Hindlimb muscle (tissue), 1 donor: ENCODE measurements at regions not wholly inside any gene's neighbourhood (a gene's known extent, or its start where the extent isn't known, plus 50 kb on each side); places are given as distances from the start of the nearest gene placed in this dataset.
"Not testable (repeated sequence)": the region's sequence is repeated elsewhere in the genome, so short reads cannot be mapped to it uniquely, and the experiment has no call there.

ENCODE experiments used
- DNase-seq: peaks from one replicate; pipeline ENCODE4 v3.0.0-alpha.2; 2013

- DNase-seq: no peak
These were observed 580.4 kb downstream of the ANKRD50 start for GRCh38 chr4:124132161-124132560.

DNA sequence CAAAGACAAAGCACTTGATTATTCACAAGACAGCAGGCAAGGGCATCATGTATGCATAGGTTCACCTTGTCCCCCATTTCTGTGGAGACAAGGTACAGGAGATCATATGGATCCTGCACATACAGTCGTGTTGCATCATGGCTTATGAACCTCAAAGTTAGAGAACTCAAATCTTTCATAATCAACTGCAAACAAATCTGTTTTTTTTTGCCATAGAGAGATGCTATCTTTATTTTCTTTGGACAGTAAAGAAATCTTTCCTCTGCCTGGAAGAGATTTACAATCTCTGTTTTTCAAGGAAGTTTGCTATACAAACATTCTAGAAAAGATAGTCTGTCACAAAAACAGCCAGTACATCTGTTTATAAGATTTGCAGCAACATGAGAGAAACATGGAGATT, 578.8 kb downstream of the ANKRD50 start:
- no peak for DNase-seq

DNA sequence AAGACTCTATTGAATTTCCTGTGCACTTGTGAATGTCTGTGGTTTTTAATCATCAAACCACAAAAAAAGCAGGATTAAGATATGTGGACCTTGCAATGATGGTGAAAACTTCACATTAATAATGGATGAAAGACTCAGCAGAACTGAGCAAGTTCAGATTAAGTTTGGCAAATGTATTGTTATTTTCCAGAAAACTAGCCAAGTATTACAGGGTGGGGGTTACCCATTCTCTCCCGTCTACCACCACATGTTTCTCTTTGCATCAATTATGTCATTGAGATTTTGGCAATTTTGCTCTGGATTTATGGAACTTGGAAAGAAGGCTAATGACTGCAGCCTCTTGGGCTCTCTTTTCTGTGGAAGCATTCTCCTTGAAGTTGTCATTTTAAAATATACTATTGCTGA, 577.1 kb downstream of the ANKRD50 start:
- DNase-seq: peak; percentile 69

- no peak for DNase-seq
These were observed 573.5 kb downstream of the ANKRD50 start for GRCh38 chr4:124139044-124139443.

DNA sequence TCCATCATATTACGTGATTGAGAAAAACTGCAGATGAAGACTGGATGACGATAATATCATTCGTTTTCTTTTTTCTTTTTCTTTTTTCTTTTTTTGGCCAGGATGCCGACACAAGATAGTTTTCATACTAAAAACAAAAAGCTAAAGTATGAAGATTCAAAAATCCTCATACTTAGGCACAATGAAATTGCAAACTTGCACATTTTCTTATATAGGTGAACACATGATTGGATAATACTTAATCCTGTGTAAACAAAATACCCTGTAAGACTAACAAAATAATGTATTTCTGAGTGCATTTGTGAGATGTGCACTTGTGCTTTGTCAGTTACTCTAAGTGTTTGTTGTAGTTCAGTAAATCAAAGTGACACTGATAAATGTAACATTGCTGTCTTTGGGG, 568.9 kb downstream of the ANKRD50 start:
- DNase-seq: no peak

GRCh38 chr4:124144238-124144654, 568.3 kb downstream of the ANKRD50 start:
- no peak for DNase-seq

DNA sequence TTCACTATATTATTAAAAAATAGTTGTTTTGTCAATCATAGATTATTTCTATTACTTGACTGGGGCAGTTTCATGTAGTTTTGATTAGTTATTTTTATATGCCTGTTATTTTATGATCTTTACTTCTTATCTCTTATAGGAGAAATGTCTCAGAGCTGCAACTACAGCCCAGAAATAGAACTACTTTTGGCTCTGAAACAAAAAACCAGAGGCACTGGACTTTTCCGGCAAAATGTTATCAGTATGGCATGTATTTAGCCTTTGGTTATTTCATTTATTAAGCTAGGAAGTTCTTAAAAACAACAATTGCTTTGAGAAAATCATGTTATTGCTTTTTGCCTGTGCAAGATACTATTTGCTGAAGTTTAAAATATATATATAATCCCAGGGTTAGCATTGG, 566.5 kb downstream of the ANKRD50 start:
- DNase-seq: no peak

GRCh38 chr4:124151031-124151430, 561.5 kb downstream of the ANKRD50 start:
- no peak for DNase-seq

- no peak for DNase-seq
These were observed 560.4 kb downstream of the ANKRD50 start for GRCh38 chr4:124152132-124152531.

DNA sequence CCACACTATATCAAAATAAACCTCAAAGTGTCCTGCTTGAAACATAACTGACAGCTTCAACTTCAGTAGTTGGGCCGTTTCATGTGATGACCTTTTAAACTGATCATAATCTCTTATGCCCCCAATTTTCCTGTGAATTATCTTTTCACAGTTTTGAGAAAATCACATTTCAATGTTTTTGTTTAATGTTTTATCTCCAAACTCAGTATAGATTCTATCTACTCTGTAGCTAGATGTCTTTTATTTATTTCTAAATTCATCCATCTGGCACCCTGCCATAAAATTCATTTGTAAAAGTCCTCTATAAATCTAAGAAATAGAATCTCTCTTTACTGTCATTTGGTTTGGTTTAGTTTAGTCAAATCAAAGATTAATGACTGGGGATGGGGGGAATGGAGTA, 557.3 kb downstream of the ANKRD50 start:
- no peak for DNase-seq

GRCh38 chr4:124157396-124158083, 555.0 kb downstream of the ANKRD50 start:
- peak; percentile 58 for DNase-seq

DNA sequence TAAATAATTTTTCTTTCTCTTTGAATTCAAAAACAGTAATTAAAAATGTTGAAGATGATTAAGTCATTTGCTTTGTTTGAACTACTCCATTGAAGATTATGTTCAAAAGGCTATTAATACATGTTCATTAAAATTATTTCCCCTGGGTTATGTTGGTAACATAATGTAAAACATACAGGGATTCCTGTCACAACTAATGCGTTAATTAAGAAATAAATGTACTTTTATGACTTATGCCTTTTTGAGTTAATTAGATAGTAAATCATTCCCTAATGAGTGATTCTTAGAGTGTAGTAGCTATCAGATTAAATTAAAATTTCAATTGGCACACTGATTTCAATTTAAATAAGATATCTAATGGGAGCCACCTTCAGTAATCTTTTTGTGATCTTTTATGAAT, 549.1 kb downstream of the ANKRD50 start:
- no peak for DNase-seq

DNA sequence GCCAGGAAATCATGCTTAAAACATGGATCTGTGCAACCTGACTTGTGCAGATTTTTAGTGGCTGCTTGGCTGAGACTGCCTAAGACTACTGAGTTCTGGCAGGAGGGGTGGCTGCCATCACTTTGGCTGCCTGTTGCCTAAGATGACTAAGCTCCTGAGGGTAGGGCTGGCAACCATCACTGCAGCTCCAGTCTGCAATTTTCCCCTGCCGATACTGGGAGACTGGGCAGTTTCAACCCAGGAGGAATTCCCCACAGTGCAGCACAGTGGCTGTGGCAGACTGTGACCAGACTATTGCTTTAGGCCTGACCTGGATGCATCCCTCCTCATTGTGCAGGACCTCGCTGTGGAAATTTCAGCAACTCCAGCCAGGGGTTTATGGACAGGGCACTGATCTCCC, 544.9 kb downstream of the ANKRD50 start:
- DNase-seq: no peak

DNA sequence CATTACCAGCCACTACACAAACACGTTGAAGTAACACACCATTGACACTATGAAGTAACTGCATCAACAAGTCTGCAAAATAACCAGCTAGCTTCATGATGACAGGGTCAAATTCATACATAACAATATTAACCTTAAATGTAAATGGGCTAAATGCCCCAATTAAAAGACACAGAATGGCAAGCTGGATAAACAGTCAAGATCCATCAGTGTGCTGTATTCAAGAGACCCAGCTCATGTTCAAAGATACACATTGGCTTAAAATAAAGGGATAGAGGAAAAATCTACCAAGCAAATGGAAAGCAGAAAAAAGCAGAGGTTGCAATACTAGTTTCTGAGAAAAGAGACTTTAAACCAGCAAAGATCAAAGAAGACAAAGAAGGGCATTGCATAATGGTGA, 543.0 kb downstream of the ANKRD50 start:
- DNase-seq: not testable (repeated sequence)

- peak; percentile 15 for DNase-seq
These were observed 538.6 kb downstream of the ANKRD50 start for GRCh38 chr4:124173912-124174311.

GRCh38 chr4:124177647-124178425, 534.7 kb downstream of the ANKRD50 start:
- no peak for DNase-seq

DNA sequence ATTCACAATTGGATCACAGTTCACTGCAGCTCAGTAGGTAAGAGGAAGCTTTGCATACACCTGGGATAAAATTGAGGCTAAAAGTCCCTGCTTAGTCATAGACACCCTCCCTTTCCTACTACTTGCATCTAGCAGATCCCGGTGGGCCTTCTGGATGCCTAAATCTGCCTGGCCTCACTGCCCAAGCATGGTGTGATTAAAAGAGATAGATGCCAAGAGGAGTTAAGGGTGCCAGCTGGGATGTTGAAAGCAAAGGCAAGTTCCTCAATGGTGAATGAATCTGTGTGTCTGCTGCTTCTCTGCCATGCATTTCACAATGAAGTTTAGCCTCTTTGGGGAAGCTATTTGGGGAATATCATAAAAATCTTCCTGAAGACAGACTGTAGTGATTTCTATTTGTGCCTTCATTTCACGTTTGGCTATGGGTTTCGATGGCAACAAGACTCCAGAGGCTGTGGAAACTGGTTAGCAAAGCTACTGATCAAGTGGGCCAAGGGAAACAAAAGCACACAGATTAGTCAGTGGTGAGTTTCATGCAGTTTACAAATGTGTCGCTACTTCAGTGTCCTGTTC, 534.0 kb downstream of the ANKRD50 start:
- no peak for DNase-seq

DNA sequence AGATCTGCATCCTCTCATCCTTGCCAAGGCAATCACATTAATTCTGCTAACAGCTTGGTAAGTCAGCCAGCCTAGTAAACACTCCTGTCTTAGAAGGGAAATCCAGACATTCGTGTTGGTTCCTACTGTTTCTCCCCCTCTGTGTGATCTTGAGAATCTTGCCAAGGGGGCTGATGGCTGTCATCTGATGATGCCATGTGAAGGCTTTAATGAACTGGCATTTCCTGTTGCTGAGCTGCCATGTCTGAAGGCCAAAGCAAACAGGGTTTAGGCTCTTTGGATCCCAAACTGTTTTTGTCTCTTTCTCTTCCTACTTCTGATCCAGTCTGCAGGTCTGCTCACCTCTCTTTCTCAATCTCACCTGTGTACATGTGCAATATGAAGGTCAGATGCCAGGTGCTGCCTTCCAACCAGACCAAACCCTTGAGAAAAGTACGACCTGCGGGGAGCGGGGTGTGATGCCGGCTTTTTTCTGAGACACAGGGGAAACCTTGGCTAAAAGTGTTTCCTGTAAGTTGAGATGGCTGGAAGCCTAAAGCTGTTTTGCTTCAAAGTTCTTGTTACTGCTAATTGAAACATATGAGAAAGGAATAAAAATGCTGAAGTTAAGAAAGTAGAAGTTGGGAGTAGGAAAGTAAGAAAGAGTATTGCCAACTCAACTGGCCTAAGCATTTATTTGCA, 532.9 kb downstream of the ANKRD50 start:
- no peak for DNase-seq

GRCh38 chr4:124181039-124181438, 531.5 kb downstream of the ANKRD50 start:
- DNase-seq: no peak

DNA sequence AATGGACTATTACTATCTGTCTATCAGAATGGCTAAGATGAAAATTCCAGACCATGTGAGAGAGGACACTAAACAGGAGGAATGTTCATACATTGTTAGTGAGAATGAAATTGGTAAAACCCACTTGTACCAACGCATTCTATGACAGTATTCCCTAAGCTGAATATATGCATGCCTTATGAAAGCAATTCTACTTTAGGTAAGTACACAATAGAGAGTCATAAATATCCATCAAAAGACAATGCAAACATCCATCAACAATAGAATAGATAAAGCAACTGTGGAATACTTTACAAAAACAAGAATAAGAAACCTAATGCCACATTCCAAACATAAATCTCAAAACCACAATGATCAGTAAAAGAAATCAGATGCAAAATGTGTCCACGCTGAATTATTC, 529.3 kb downstream of the ANKRD50 start:
- DNase-seq: no peak

GRCh38 chr4:124183926-124184325, 528.6 kb downstream of the ANKRD50 start:
- DNase-seq: no peak

DNA sequence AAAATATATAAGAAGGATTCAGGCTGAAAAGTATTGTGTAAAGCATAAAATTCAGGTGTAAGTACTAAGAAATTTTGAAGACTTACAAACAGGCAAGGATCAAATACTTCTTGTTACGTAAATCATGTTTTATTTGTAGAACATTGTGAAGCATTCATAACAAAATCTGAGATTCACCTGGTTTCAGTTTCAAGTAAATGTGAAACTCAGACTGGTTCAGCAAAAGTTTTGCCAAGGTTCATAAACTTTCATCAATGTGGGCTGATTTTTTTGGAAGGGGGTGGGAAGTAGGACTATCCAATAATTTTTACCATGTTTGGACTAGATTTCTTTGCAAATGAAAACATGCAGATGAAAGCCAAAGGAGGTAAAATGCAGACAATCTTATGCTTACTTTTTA, 527.7 kb downstream of the ANKRD50 start:
- no peak for DNase-seq

GRCh38 chr4:124188595-124188994, 523.9 kb downstream of the ANKRD50 start:
- DNase-seq: no peak
